HepG2 (cell line): ENCODE measurements at regions not wholly inside any gene's neighbourhood (a gene's known extent, or its start where the extent isn't known, plus 50 kb on each side); places are given as distances from the start of the nearest gene placed in this dataset.

ENCODE experiments used
- ATAC-seq: fragments of 200-7000 bp; cut with Tn5 transposase; 3 replicates; pipeline ENCODE4 v1.9.1; 2020; ENCODE audit warnings: mild to moderate bottlenecking, moderate library complexity
- BruUV-seq: library from RNA; stranded (reverse); fragments of 400-500 nt; replicated peaks from 2 replicates; lab custom pipeline; 2021; lab: Mats Ljungman, UMichigan
- CTCF ChIA-PET: fragments of 300-600 bp; formaldehyde crosslinking; extraction: SDS; loops from one replicate; lab custom pipeline; 2021; ENCODE audit warnings: low total read pairs, inconsistent platforms, low intra/inter-chr PET ratio; lab: Yijun Ruan, JAX
- POLR2A ChIA-PET: fragments of 350-600 bp; sonication (Branson Sonifier 250); formaldehyde crosslinking; loops from one replicate; lab custom pipeline; 2020; ENCODE audit warnings: antibody characterized with exemption, inconsistent platforms; lab: Yijun Ruan, JAX
- DNase-seq: peaks from one replicate; pipeline ENCODE4 v3.0.0-alpha.2; 2015; ENCODE audit warnings: low spot score
- FAIRE-seq: peaks from 3 replicates; lab custom pipeline; 2011; peaks lifted over from hg19 to GRCh38; lab: Jason Lieb, UNC
- H2AFZ ChIP-seq: one replicate; pipeline ENCODE4 v1.6.1; 2011; ENCODE audit warnings: low read length, inconsistent platforms
- H3K27ac ChIP-seq: fragments of 300-600 bp; 3 replicates; pipeline ENCODE4 v1.8.0; 2011; ENCODE audit warnings: mixed run types, mild to moderate bottlenecking, mixed read lengths, low read length, inconsistent platforms; ENCODE audit not compliant: insufficient read depth; ENCODE audit errors: extremely low read length
- H3K27me3 ChIP-seq, 2 experiments: fragments of 200-600 bp in 1 of 2; 2 replicates in 1 of 2; 3 replicates in 1 of 2; pipeline versions ENCODE4 v1.6.0 to v1.8.0; 2011; ENCODE audit warnings: low read length in 2 of 2, mild to moderate bottlenecking in 2 of 2, moderate library complexity in 2 of 2, inconsistent platforms in 1 of 2; ENCODE audit not compliant: insufficient read depth in 2 of 2, control insufficient read depth in 1 of 2
- H3K36me3 ChIP-seq, 2 experiments: fragments of 200-600 bp in 1 of 2; replicated peaks in 1 of 2; 2 replicates in 1 of 2; 3 replicates in 1 of 2; pipeline versions ENCODE4 v1.5.1 to v1.8.0; 2011; ENCODE audit warnings: low read length in 2 of 2, inconsistent platforms in 1 of 2; ENCODE audit not compliant: insufficient read depth in 2 of 2, control insufficient read depth in 1 of 2
- H3K4me1 ChIP-seq: 2 replicates; pipeline ENCODE4 v1.5.1; 2012; ENCODE audit warnings: low read length, inconsistent platforms; ENCODE audit not compliant: insufficient read depth
- H3K4me2 ChIP-seq: 2 replicates; pipeline ENCODE4 v1.6.0; 2011; ENCODE audit warnings: low read depth, low read length, inconsistent platforms
- H3K4me3 ChIP-seq, 3 experiments: fragments of 200-600 bp in 1 of 3; sonication (generic), shearing (Covaris generic) in 1 of 3; replicated peaks in 1 of 3; 2 replicates each; pipeline ENCODE4 v1.5.1; 2011 to 2016; ENCODE audit warnings: low read length in 3 of 3, inconsistent platforms in 2 of 3, low read depth in 2 of 3, mild to moderate bottlenecking in 2 of 3, control low read depth in 1 of 3, mixed read lengths in 1 of 3; ENCODE audit not compliant: insufficient read depth in 1 of 3
- H3K79me2 ChIP-seq: one replicate; pipeline ENCODE4 v1.6.1; 2011; ENCODE audit warnings: low read length, inconsistent platforms; ENCODE audit not compliant: insufficient read depth
- H3K9ac ChIP-seq: 2 replicates; pipeline ENCODE4 v1.6.0; 2011; ENCODE audit warnings: mild to moderate bottlenecking, low read depth, low read length, inconsistent platforms; ENCODE audit not compliant: insufficient read depth
- H3K9me3 ChIP-seq: 2 replicates; pipeline ENCODE4 v1.5.1; 2012; ENCODE audit warnings: mild to moderate bottlenecking, low read length
- H4K20me1 ChIP-seq: 2 replicates; pipeline ENCODE4 v1.6.0; 2011; ENCODE audit warnings: inconsistent platforms, mild to moderate bottlenecking, low read length, moderate library complexity; ENCODE audit not compliant: insufficient read depth
- KAT7 ChIP-seq: IDR thresholded peaks from 2 replicates; pipeline ENCODE4 v1.6.1; 2018; ENCODE audit warnings: borderline replicate concordance, missing compliant biosample characterization
- RNF219 ChIP-seq: sonication (generic); formaldehyde crosslinking; IDR thresholded peaks from 2 replicates; pipeline ENCODE4 v1.5.0; 2020; ENCODE audit warnings: mild to moderate bottlenecking, missing genetic modification reagents
- RXRB ChIP-seq: IDR thresholded peaks from 2 replicates; pipeline ENCODE4 v1.6.1; 2016; ENCODE audit warnings: borderline replicate concordance, missing genetic modification reagents, missing compliant biosample characterization
- SCMH1 ChIP-seq: sonication (generic); formaldehyde crosslinking; IDR thresholded peaks from 2 replicates; pipeline ENCODE4 v1.9.0; 2021; ENCODE audit warnings: missing genetic modification reagents, mild to moderate bottlenecking, borderline replicate concordance
- TRIM22 ChIP-seq: fragments of 450-650 bp; IDR thresholded peaks from 2 replicates; pipeline ENCODE4 v1.6.1; 2017
- ZBTB46 ChIP-seq: sonication (generic); formaldehyde crosslinking; IDR thresholded peaks from 2 replicates; pipeline ENCODE4 v1.4.0; 2020; ENCODE audit warnings: mild to moderate bottlenecking, missing genetic modification reagents, borderline replicate concordance
- ZFP62 ChIP-seq: sonication (generic); formaldehyde crosslinking; IDR thresholded peaks from 2 replicates; pipeline ENCODE4 v1.4.0; 2020; ENCODE audit warnings: missing genetic modification reagents
- ZNF282 ChIP-seq: fragments of 450-650 bp; IDR thresholded peaks from 2 replicates; pipeline ENCODE4 v1.6.1; 2018; ENCODE audit not compliant: partially characterized antibody
- ZNF34 ChIP-seq: sonication (generic); formaldehyde crosslinking; IDR thresholded peaks from 2 replicates; pipeline ENCODE4 v1.4.0; 2020; ENCODE audit warnings: mild to moderate bottlenecking, missing genetic modification reagents, borderline replicate concordance
- ZNF468 ChIP-seq: sonication (generic); formaldehyde crosslinking; IDR thresholded peaks from 2 replicates; pipeline ENCODE4 v1.8.0; 2022; ENCODE audit warnings: mild to moderate bottlenecking, moderate library complexity, missing genetic modification reagents
- ZNF530 ChIP-seq: sonication (generic); formaldehyde crosslinking; IDR thresholded peaks from 2 replicates; pipeline ENCODE4 v1.5.0; 2020; ENCODE audit warnings: low read depth, mild to moderate bottlenecking, missing genetic modification reagents
- ZNF687 ChIP-seq: sonication (generic); formaldehyde crosslinking; IDR thresholded peaks from 2 replicates; pipeline ENCODE4 v1.5.1; 2020; ENCODE audit warnings: mild to moderate bottlenecking, missing genetic modification reagents, moderate library complexity
- ZNF709 ChIP-seq: sonication (generic); formaldehyde crosslinking; IDR thresholded peaks from 2 replicates; pipeline ENCODE4 v1.5.0; 2020; ENCODE audit warnings: mild to moderate bottlenecking, missing genetic modification reagents
- ZNF781 ChIP-seq: sonication (generic); formaldehyde crosslinking; IDR thresholded peaks from 2 replicates; pipeline ENCODE4 v1.5.1; 2020; ENCODE audit warnings: borderline replicate concordance, mild to moderate bottlenecking, missing genetic modification reagents; ENCODE audit errors: not compliant biosample characterization
- ZSCAN20 ChIP-seq: sonication (generic); formaldehyde crosslinking; IDR thresholded peaks from 2 replicates; pipeline ENCODE4 v1.4.0; 2020; ENCODE audit warnings: missing genetic modification reagents, mild to moderate bottlenecking, borderline replicate concordance
- WGBS: methylation state at CpG from one replicate; pipeline ENCODE4 v1.1.6; 2017; ENCODE audit warnings: low lambda C conversion rate; 5-methylcytosine and 5-hydroxymethylcytosine counted together
- in situ Hi-C: cut with HindIII; loops from 2 replicates; pipeline ENCODE4 v1.10.0; 2017; ENCODE audit warnings: low pct_unique_long_range_greater_than_20kb; ENCODE audit not compliant: extremely low pct_ligation_motif_present
- intact Hi-C: fragments of 100-400 bp; cut with micrococcal nuclease; formaldehyde crosslinking; loops from one replicate; pipeline ENCODE4 v1.10.0; 2022; ENCODE audit not compliant: unreplicated experiment

- no peaks in the 10 kb centered on the region for H3K36me3 ChIP-seq
- no peak overlapping the region for H3K4me3 ChIP-seq
- ChIA-PET POLR2A (no interaction called here), CTCF (no interaction called here)
- H3K4me1 ChIP-seq: 0 out of 2 replicates have a peak, but pooled peaks cover 7% of the 10 kb centered on the region
- DNase-seq: no peak
- H4K20me1 ChIP-seq: no peaks in the 10 kb centered on the region
- H2AFZ ChIP-seq: no peak overlapping the region
- in situ Hi-C loops: no loop called here
- H3K27me3 ChIP-seq: peaks cover 2 to 7% of the 10 kb centered on the region in 2 experiments; a peak in 2 of 5 replicates
- no peak for FAIRE-seq
- H3K79me2 ChIP-seq: no peaks in the 10 kb centered on the region
- no peak overlapping the region for H3K27ac ChIP-seq
- intact Hi-C loops: no loop called here
- no peak overlapping the region for H3K4me2 ChIP-seq
- WGBS: 8% methylated on average over 17 of the region's 23 CpGs
- H3K9me3 ChIP-seq: no peaks in the 10 kb centered on the region
- no peak overlapping the region for H3K9ac ChIP-seq
- no TSS peak for BruUV-seq
- ATAC-seq: no peak
- TF ChIP-seq ZNF530 (no peak), ZNF282 (no peak), ZNF34 (CRISPR knock-in tag) (no peak), ZSCAN20 (no peak), TRIM22 (no peak), ZNF468 (CRISPR knock-in tag) (no peak), ZBTB46 (CRISPR knock-in tag) (no peak), SCMH1 (CRISPR knock-in tag) (no peak), ZNF687 (no peak), RNF219 (no peak), ZNF709 (no peak), ZNF781 (CRISPR knock-in tag) (no peak), KAT7 (CRISPR knock-in tag) (no peak), RXRB (CRISPR knock-in tag) (no peak), ZFP62 (CRISPR knock-in tag) (no peak)
Observed at GRCh38 chrX:39613997-39614679, 483.6 kb downstream of the BCOR start.
